ENCODE measurements at regions not wholly inside any gene's neighbourhood (a gene's known extent, or its start where the extent isn't known, plus 50 kb on each side); places are given as distances from the start of the nearest gene placed in this dataset.

GRCh38 chr11:112765337-112765736 lies 195.9 kb upstream of the NCAM1 start:
- no peak for DNase-seq (ENCODE audit: low spot score in 2 of 2)
- no peak overlapping the region for H3K4me3 ChIP-seq (ENCODE audit: low read depth, poor library complexity, severe bottlenecking)
- TF ChIP-seq CTCF (IDR thresholded peaks at IDR 0.05), result no peak
- no peak for TF ChIP-seq POLR2A (IDR thresholded peaks at IDR 0.05)
- intact Hi-C loops (cut with DNase I; ENCODE audit: low total_unique reads), result no loop called here
- 85 to 86% methylated on average over 5 of the region's 5 CpGs for WGBS, 2 donors

- intact Hi-C loops (cut with DNase I; ENCODE audit: low total_unique reads), result no loop called here
- no peak for TF ChIP-seq CTCF (IDR thresholded peaks at IDR 0.05)
- TF ChIP-seq POLR2A (IDR thresholded peaks at IDR 0.05), result no peak
- WGBS, 2 donors, result 41% methylated on average over 4 to 5 of the region's 5 CpGs
- no peak for DNase-seq (ENCODE audit: low spot score in 2 of 2)
- no peak overlapping the region for H3K4me3 ChIP-seq (ENCODE audit: low read depth, poor library complexity, severe bottlenecking)
Observed at GRCh38 chr11:112769170-112769569, 192.1 kb upstream of the NCAM1 start.

GRCh38 chr11:112769584-112769983 lies 191.6 kb upstream of the NCAM1 start:
- WGBS, 2 donors, result 65 to 75% methylated on average over 4 of the region's 4 CpGs
- intact Hi-C loops (cut with DNase I; ENCODE audit: low total_unique reads), result no loop called here
- H3K4me3 ChIP-seq (ENCODE audit: low read depth, poor library complexity, severe bottlenecking), result no peak overlapping the region
- TF ChIP-seq CTCF (IDR thresholded peaks at IDR 0.05), result no peak
- no peak for DNase-seq (ENCODE audit: low spot score in 2 of 2)

- no peak overlapping the region for H3K4me3 ChIP-seq (ENCODE audit: low read depth, poor library complexity, severe bottlenecking)
- intact Hi-C loops (cut with DNase I; ENCODE audit: low total_unique reads), result no loop called here
- TF ChIP-seq CTCF (IDR thresholded peaks at IDR 0.05), result no peak
- TF ChIP-seq POLR2A (IDR thresholded peaks at IDR 0.05), result no peak
- no peak for DNase-seq (ENCODE audit: low spot score in 2 of 2)
- 85 to 88% methylated on average over 5 of the region's 5 CpGs for WGBS, 2 donors
Observed at GRCh38 chr11:112770033-112770432, 191.2 kb upstream of the NCAM1 start.

- H3K4me3 ChIP-seq (ENCODE audit: low read depth, poor library complexity, severe bottlenecking), result no peak overlapping the region
- 68 to 84% methylated on average over 3 of the region's 3 CpGs for WGBS, 2 donors
- intact Hi-C loops (cut with DNase I; ENCODE audit: low total_unique reads), result no loop called here
- DNase-seq (ENCODE audit: low spot score in 2 of 2), result no peak
- TF ChIP-seq CTCF (IDR thresholded peaks at IDR 0.05) (no peak), POLR2A (IDR thresholded peaks at IDR 0.05) (no peak)
Observed at GRCh38 chr11:112770487-112770886, 190.7 kb upstream of the NCAM1 start.

- intact Hi-C loops (cut with DNase I; ENCODE audit: low total_unique reads), result no loop called here
- TF ChIP-seq POLR2A (IDR thresholded peaks at IDR 0.05) (no peak), CTCF (IDR thresholded peaks at IDR 0.05) (no peak)
- WGBS, 2 donors, result 57 to 59% methylated on average over 2 of the region's 2 CpGs
- no peak for DNase-seq (ENCODE audit: low spot score in 2 of 2)
- no peak overlapping the region for H3K4me3 ChIP-seq (ENCODE audit: low read depth, poor library complexity, severe bottlenecking)
Observed at GRCh38 chr11:112771851-112772250, 189.4 kb upstream of the NCAM1 start.
